ENCODE measurements at regions not wholly inside any gene's neighbourhood (a gene's known extent, or its start where the extent isn't known, plus 50 kb on each side); places are given as distances from the start of the nearest gene placed in this dataset.

GRCh38 chrX:36684053-36684452 lies 324.1 kb upstream of the FAM47C start:
- TF ChIP-seq EZH2 (IDR thresholded peaks at IDR 0.05): no peak
- TF ChIP-seq, protein P1, sequence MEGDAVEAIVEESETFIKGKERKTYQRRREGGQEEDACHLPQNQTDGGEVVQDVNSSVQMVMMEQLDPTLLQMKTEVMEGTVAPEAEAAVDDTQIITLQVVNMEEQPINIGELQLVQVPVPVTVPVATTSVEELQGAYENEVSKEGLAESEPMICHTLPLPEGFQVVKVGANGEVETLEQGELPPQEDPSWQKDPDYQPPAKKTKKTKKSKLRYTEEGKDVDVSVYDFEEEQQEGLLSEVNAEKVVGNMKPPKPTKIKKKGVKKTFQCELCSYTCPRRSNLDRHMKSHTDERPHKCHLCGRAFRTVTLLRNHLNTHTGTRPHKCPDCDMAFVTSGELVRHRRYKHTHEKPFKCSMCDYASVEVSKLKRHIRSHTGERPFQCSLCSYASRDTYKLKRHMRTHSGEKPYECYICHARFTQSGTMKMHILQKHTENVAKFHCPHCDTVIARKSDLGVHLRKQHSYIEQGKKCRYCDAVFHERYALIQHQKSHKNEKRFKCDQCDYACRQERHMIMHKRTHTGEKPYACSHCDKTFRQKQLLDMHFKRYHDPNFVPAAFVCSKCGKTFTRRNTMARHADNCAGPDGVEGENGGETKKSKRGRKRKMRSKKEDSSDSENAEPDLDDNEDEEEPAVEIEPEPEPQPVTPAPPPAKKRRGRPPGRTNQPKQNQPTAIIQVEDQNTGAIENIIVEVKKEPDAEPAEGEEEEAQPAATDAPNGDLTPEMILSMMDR (IDR thresholded peaks at IDR 0.05): peak; percentile 37
- TF ChIP-seq EZH2phosphoT487 (IDR thresholded peaks at IDR 0.05): no peak

Measured in neural progenitor cell (in vitro differentiated cells).